ENCODE measurements at regions not wholly inside any gene's neighbourhood (a gene's known extent, or its start where the extent isn't known, plus 50 kb on each side); places are given as distances from the start of the nearest gene placed in this dataset.

GRCh38 chr10:61151059-61151458, 207.1 kb upstream of the RHOBTB1 start:
- H3K4me1 ChIP-seq (ENCODE audit: insufficient read depth, low read length) = no peaks in the 10 kb centered on the region
- ChIA-PET POLR2A (no interaction called here), CTCF (ENCODE audit: low intra/inter-chr PET ratio, low total read pairs) (no interaction called here)
- H3K9me3 ChIP-seq (ENCODE audit: low read length) = no peaks in the 10 kb centered on the region
- no peaks in the 10 kb centered on the region for H3K36me3 ChIP-seq (replicated peaks in 1 of 2; ENCODE audit: control insufficient read depth in 1 of 2, insufficient read depth in 2 of 2, low read length in 2 of 2)
- H3K4me3 ChIP-seq (replicated peaks in 1 of 3; ENCODE audit: insufficient read depth in 1 of 3, low read depth in 2 of 3, low read length in 3 of 3) = no peak overlapping the region
- FAIRE-seq (no peak), ATAC-seq (no peak), DNase-seq (ENCODE audit: low spot score) (no peak)
- no peaks in the 10 kb centered on the region for H3K79me2 ChIP-seq (ENCODE audit: insufficient read depth, low read length)
- intact Hi-C loops (cut with micrococcal nuclease; ENCODE audit: unreplicated experiment) = no loop called here
- H4K20me1 ChIP-seq (ENCODE audit: insufficient read depth, low read length) = no peaks in the 10 kb centered on the region
- no peaks in the 10 kb centered on the region for H3K27me3 ChIP-seq (ENCODE audit: control insufficient read depth in 1 of 2, insufficient read depth in 2 of 2, low read length in 2 of 2)
- H2AFZ ChIP-seq (ENCODE audit: low read length) = no peak overlapping the region
- in situ Hi-C loops (cut with HindIII; ENCODE audit: extremely low pct_ligation_motif_present, low pct_unique_long_range_greater_than_20kb) = no loop called here
- 3% methylated on average over 1 of the region's 1 CpG for WGBS (ENCODE audit: low lambda C conversion rate)
- H3K4me2 ChIP-seq (ENCODE audit: low read depth, low read length) = no peak overlapping the region
- H3K9ac ChIP-seq (ENCODE audit: insufficient read depth, low read depth, low read length) = no peak overlapping the region
- BruUV-seq (replicated peaks) = no TSS peak
- TF ChIP-seq SCMH1 (CRISPR knock-in tag; IDR thresholded peaks at IDR 0.05; ENCODE audit: borderline replicate concordance) (no peak), ZNF513 (CRISPR knock-in tag; conservative IDR thresholded peaks at IDR 0.05) (no peak), ZNF143 (CRISPR knock-in tag; IDR thresholded peaks at IDR 0.05) (no peak), ZNF282 (IDR thresholded peaks at IDR 0.05; ENCODE audit: partially characterized antibody) (no peak), POLR2AphosphoS2 (IDR thresholded peaks at IDR 0.05; ENCODE audit: low read depth, low read length) (no peak), FOXP1 (IDR thresholded peaks at IDR 0.05) (no peak), FOXP1 (CRISPR knock-in tag; IDR thresholded peaks at IDR 0.05) (no peak), THAP8 (CRISPR knock-in tag; IDR thresholded peaks at IDR 0.05; ENCODE audit: borderline replicate concordance) (no peak), BHLHE40 (IDR thresholded peaks at IDR 0.05; ENCODE audit: low read length) (no peak), KDM5A (IDR thresholded peaks at IDR 0.05; ENCODE audit: borderline replicate concordance, low read length) (no peak), ZNF777 (CRISPR knock-in tag; IDR thresholded peaks at IDR 0.05) (no peak), SIX1 (CRISPR knock-in tag; IDR thresholded peaks at IDR 0.05; ENCODE audit: borderline replicate concordance) (no peak), ZNF124 (CRISPR knock-in tag; IDR thresholded peaks at IDR 0.05) (no peak), ADNP (CRISPR knock-in tag; IDR thresholded peaks at IDR 0.05) (no peak), ZBTB7A (CRISPR knock-in tag; IDR thresholded peaks at IDR 0.05) (no peak), KAT8 (CRISPR knock-in tag; IDR thresholded peaks at IDR 0.05) (no peak), ZNF879 (CRISPR knock-in tag; IDR thresholded peaks at IDR 0.05) (no peak), ZFP41 (CRISPR knock-in tag; IDR thresholded peaks at IDR 0.05; ENCODE audit: borderline replicate concordance) (no peak), ZSCAN25 (CRISPR knock-in tag; IDR thresholded peaks at IDR 0.05) (no peak), PRMT3 (CRISPR knock-in tag; IDR thresholded peaks at IDR 0.05; ENCODE audit: borderline replicate concordance, low read depth) (no peak), ZNF761 (CRISPR knock-in tag; conservative IDR thresholded peaks at IDR 0.05) (no peak)
- H3K27ac ChIP-seq (ENCODE audit: extremely low read length, insufficient read depth, low read length) = no peak overlapping the region
